Heart left ventricle (tissue), 13 donors: ENCODE measurements at regions not wholly inside any gene's neighbourhood (a gene's known extent, or its start where the extent isn't known, plus 50 kb on each side); places are given as distances from the start of the nearest gene placed in this dataset.

Experiments used
- CTCF ChIP-seq, 12 donors: fragments of 200-600 bp; sonication (generic) in 4 of 12; IDR thresholded peaks; one replicate each; pipeline versions ENCODE4 v1.5.0 to v1.8.0; 2018 to 2022; ENCODE audit warnings: antibody characterized with exemption in 12 of 12, mild to moderate bottlenecking in 5 of 12
- POLR2A ChIP-seq, 2 donors: fragments of 450-650 bp; IDR thresholded peaks; one replicate each; pipeline ENCODE4 v1.6.1; 2017; ENCODE audit warnings: antibody characterized with exemption in 2 of 2, mild to moderate bottlenecking in 2 of 2, moderate library complexity in 2 of 2
- donor health status: ischemic (EF 13 %, LVEDD 7.1; RV severe dilation, severe dysfunction).
- donor health status: DM: no; HTN: yes; CAD: no.
- donor health status: DM: no; HTN: no; CAD: no.
- donor health status: ischemic (EF 25% LVEDD 6.9; RV normal size, moderate dysfunction).
- donor health status: ischemic (EF 25% LVEDD 5.7; RV mildly dilated, moderate dysfunction).
- donor health status: ischemic (EF 35%, LVEDD 5.7; RV mildly dilated, moderate dysfunction).
- donor health status: nonischemic (EF 11% LVEDD 7.7; RV severe dilation, severe dysfunction).
- donor health status: DM: yes; HTN: yes; CAD: no.
- donor health status: PGD.
- donor health status: ischemic (EF 29% LVEDD 5.4; RV normal size, mild dysfunction).
- donor health status: nonischemic (EF 23%, LVEDD 6.1; RV moderate dilation, normal function).

- no peak for TF ChIP-seq CTCF (IDR thresholded peaks at IDR 0.05)
- no peak for TF ChIP-seq POLR2A (IDR thresholded peaks at IDR 0.05)
Measured at GRCh38 chr11:42976636-42977217, 335.1 kb upstream of the API5 start.
